ENCODE measurements at regions not wholly inside any gene's neighbourhood (a gene's known extent, or its start where the extent isn't known, plus 50 kb on each side); places are given as distances from the start of the nearest gene placed in this dataset.

- Mint-ChIP-seq H3K4me3 (no peak overlapping the region), H3K4me1 (ENCODE audit: low read depth) (no peaks in the 10 kb centered on the region), H3K36me3 (ENCODE audit: low read depth) (no peaks in the 10 kb centered on the region), H3K9me3 (no peaks in the 10 kb centered on the region), H3K27me3 (ENCODE audit: insufficient read depth) (no peaks in the 10 kb centered on the region), H3K27ac (no peak overlapping the region)
- intact Hi-C loops (cut with micrococcal nuclease) = no loop called here
- no peak for DNase-seq (ENCODE audit: low spot score)
Measured at GRCh38 chr13:47289567-47289966, 392.7 kb upstream of the HTR2A start.

- H3K27ac Mint-ChIP-seq = no peak overlapping the region
- intact Hi-C loops (cut with micrococcal nuclease) = no loop called here
- no peaks in the 10 kb centered on the region for H3K27me3 Mint-ChIP-seq (ENCODE audit: insufficient read depth)
- no peaks in the 10 kb centered on the region for H3K36me3 Mint-ChIP-seq (ENCODE audit: low read depth)
- no peak for DNase-seq (ENCODE audit: low spot score)
- no peaks in the 10 kb centered on the region for H3K9me3 Mint-ChIP-seq
- no peaks in the 10 kb centered on the region for H3K4me1 Mint-ChIP-seq (ENCODE audit: low read depth)
- no peak overlapping the region for H3K4me3 Mint-ChIP-seq
Measured at GRCh38 chr13:47288546-47288945, 391.7 kb upstream of the HTR2A start.

- Mint-ChIP-seq H3K36me3 (ENCODE audit: low read depth) (no peaks in the 10 kb centered on the region), H3K4me3 (no peak overlapping the region), H3K27ac (no peak overlapping the region), H3K27me3 (ENCODE audit: insufficient read depth) (no peaks in the 10 kb centered on the region), H3K9me3 (no peaks in the 10 kb centered on the region), H3K4me1 (ENCODE audit: low read depth) (no peaks in the 10 kb centered on the region)
- intact Hi-C loops (cut with micrococcal nuclease) = no loop called here
- DNase-seq (ENCODE audit: low spot score) = no peak
Measured at GRCh38 chr13:47287291-47287751, 390.5 kb upstream of the HTR2A start.

GRCh38 chr13:47281991-47282390 is 385.1 kb upstream of the HTR2A start:
- no peaks in the 10 kb centered on the region for H3K9me3 Mint-ChIP-seq
- no peaks in the 10 kb centered on the region for H3K27me3 Mint-ChIP-seq (ENCODE audit: insufficient read depth)
- H3K4me3 Mint-ChIP-seq = no peak overlapping the region
- H3K27ac Mint-ChIP-seq = no peak overlapping the region
- H3K36me3 Mint-ChIP-seq (ENCODE audit: low read depth) = no peaks in the 10 kb centered on the region
- no peaks in the 10 kb centered on the region for H3K4me1 Mint-ChIP-seq (ENCODE audit: low read depth)
- intact Hi-C loops (cut with micrococcal nuclease) = no loop called here
- DNase-seq (ENCODE audit: low spot score) = no peak

- no peaks in the 10 kb centered on the region for H3K36me3 Mint-ChIP-seq (ENCODE audit: low read depth)
- intact Hi-C loops (cut with micrococcal nuclease) = no loop called here
- no peak for DNase-seq (ENCODE audit: low spot score)
- no peaks in the 10 kb centered on the region for H3K27me3 Mint-ChIP-seq (ENCODE audit: insufficient read depth)
- no peaks in the 10 kb centered on the region for H3K4me1 Mint-ChIP-seq (ENCODE audit: low read depth)
- no peaks in the 10 kb centered on the region for H3K9me3 Mint-ChIP-seq
- H3K27ac Mint-ChIP-seq = no peak overlapping the region
- no peak overlapping the region for H3K4me3 Mint-ChIP-seq
Measured at GRCh38 chr13:47279920-47280319, 383.1 kb upstream of the HTR2A start.

GRCh38 chr13:47277774-47278173 is 380.9 kb upstream of the HTR2A start:
- no peak for DNase-seq (ENCODE audit: low spot score)
- H3K9me3 Mint-ChIP-seq = no peaks in the 10 kb centered on the region
- H3K4me3 Mint-ChIP-seq = no peak overlapping the region
- no peaks in the 10 kb centered on the region for H3K4me1 Mint-ChIP-seq (ENCODE audit: low read depth)
- no peaks in the 10 kb centered on the region for H3K36me3 Mint-ChIP-seq (ENCODE audit: low read depth)
- H3K27me3 Mint-ChIP-seq (ENCODE audit: insufficient read depth) = no peaks in the 10 kb centered on the region
- intact Hi-C loops (cut with micrococcal nuclease) = no loop called here
- no peak overlapping the region for H3K27ac Mint-ChIP-seq

GRCh38 chr13:47268270-47268669 is 371.4 kb upstream of the HTR2A start:
- intact Hi-C loops (cut with micrococcal nuclease) = no loop called here
- no peaks in the 10 kb centered on the region for H3K36me3 Mint-ChIP-seq (ENCODE audit: low read depth)
- H3K27me3 Mint-ChIP-seq (ENCODE audit: insufficient read depth) = no peaks in the 10 kb centered on the region
- DNase-seq (ENCODE audit: low spot score) = no peak
- H3K4me1 Mint-ChIP-seq (ENCODE audit: low read depth) = no peaks in the 10 kb centered on the region
- no peak overlapping the region for H3K27ac Mint-ChIP-seq
- no peak overlapping the region for H3K4me3 Mint-ChIP-seq
- H3K9me3 Mint-ChIP-seq = no peaks in the 10 kb centered on the region

GRCh38 chr13:47258384-47258783 is 361.5 kb upstream of the HTR2A start:
- no peak for DNase-seq (ENCODE audit: low spot score)
- Mint-ChIP-seq H3K36me3 (ENCODE audit: low read depth) (no peaks in the 10 kb centered on the region), H3K27ac (no peak overlapping the region), H3K4me1 (ENCODE audit: low read depth) (no peaks in the 10 kb centered on the region), H3K4me3 (no peak overlapping the region), H3K27me3 (ENCODE audit: insufficient read depth) (no peaks in the 10 kb centered on the region), H3K9me3 (no peaks in the 10 kb centered on the region)
- intact Hi-C loops (cut with micrococcal nuclease) = no loop called here

- H3K4me1 Mint-ChIP-seq (ENCODE audit: low read depth) = no peaks in the 10 kb centered on the region
Measured at GRCh38 chr13:47256618-47257017, 359.8 kb upstream of the HTR2A start.

GRCh38 chr13:47252627-47253026 is 355.8 kb upstream of the HTR2A start:
- H3K4me1 Mint-ChIP-seq (ENCODE audit: low read depth) = no peaks in the 10 kb centered on the region
- intact Hi-C loops (cut with micrococcal nuclease) = no loop called here
- no peaks in the 10 kb centered on the region for H3K27me3 Mint-ChIP-seq (ENCODE audit: insufficient read depth)
- H3K27ac Mint-ChIP-seq = no peak overlapping the region
- DNase-seq (ENCODE audit: low spot score) = no peak
- H3K36me3 Mint-ChIP-seq (ENCODE audit: low read depth) = no peaks in the 10 kb centered on the region
- H3K9me3 Mint-ChIP-seq = no peaks in the 10 kb centered on the region
- no peak overlapping the region for H3K4me3 Mint-ChIP-seq

More at GRCh38 chr13:47256618-47257017, 359.8 kb upstream of the HTR2A start:
- DNase-seq (ENCODE audit: low spot score) = no peak
- no peaks in the 10 kb centered on the region for H3K36me3 Mint-ChIP-seq (ENCODE audit: low read depth)
- H3K4me3 Mint-ChIP-seq = no peak overlapping the region
- no peaks in the 10 kb centered on the region for H3K27me3 Mint-ChIP-seq (ENCODE audit: insufficient read depth)
- H3K27ac Mint-ChIP-seq = no peak overlapping the region
- no peaks in the 10 kb centered on the region for H3K9me3 Mint-ChIP-seq
- intact Hi-C loops (cut with micrococcal nuclease) = no loop called here

GRCh38 chr13:47251771-47252170 is 354.9 kb upstream of the HTR2A start:
- H3K27me3 Mint-ChIP-seq (ENCODE audit: insufficient read depth) = no peaks in the 10 kb centered on the region
- no peak overlapping the region for H3K4me3 Mint-ChIP-seq
- no peaks in the 10 kb centered on the region for H3K4me1 Mint-ChIP-seq (ENCODE audit: low read depth)
- no peaks in the 10 kb centered on the region for H3K36me3 Mint-ChIP-seq (ENCODE audit: low read depth)
- intact Hi-C loops (cut with micrococcal nuclease) = no loop called here
- H3K9me3 Mint-ChIP-seq = no peaks in the 10 kb centered on the region
- DNase-seq (ENCODE audit: low spot score) = no peak
- H3K27ac Mint-ChIP-seq = no peak overlapping the region

GRCh38 chr13:47250146-47250545 is 353.3 kb upstream of the HTR2A start:
- Mint-ChIP-seq H3K36me3 (ENCODE audit: low read depth) (no peaks in the 10 kb centered on the region), H3K27ac (no peak overlapping the region), H3K4me1 (ENCODE audit: low read depth) (no peaks in the 10 kb centered on the region), H3K27me3 (ENCODE audit: insufficient read depth) (no peaks in the 10 kb centered on the region), H3K9me3 (no peaks in the 10 kb centered on the region), H3K4me3 (no peak overlapping the region)
- intact Hi-C loops (cut with micrococcal nuclease) = no loop called here
- no peak for DNase-seq (ENCODE audit: low spot score)

GRCh38 chr13:47249266-47249665 is 352.4 kb upstream of the HTR2A start:
- Mint-ChIP-seq H3K27ac (no peak overlapping the region), H3K4me3 (no peak overlapping the region), H3K9me3 (no peaks in the 10 kb centered on the region), H3K4me1 (ENCODE audit: low read depth) (no peaks in the 10 kb centered on the region), H3K27me3 (ENCODE audit: insufficient read depth) (no peaks in the 10 kb centered on the region), H3K36me3 (ENCODE audit: low read depth) (no peaks in the 10 kb centered on the region)
- intact Hi-C loops (cut with micrococcal nuclease) = no loop called here
- no peak for DNase-seq (ENCODE audit: low spot score)

- H3K9me3 Mint-ChIP-seq = peaks cover 4% of the 10 kb centered on the region
- H3K27ac Mint-ChIP-seq = no peak overlapping the region
- no peaks in the 10 kb centered on the region for H3K27me3 Mint-ChIP-seq (ENCODE audit: insufficient read depth)
- H3K36me3 Mint-ChIP-seq (ENCODE audit: low read depth) = no peaks in the 10 kb centered on the region
- no peak overlapping the region for H3K4me3 Mint-ChIP-seq
- no peak for DNase-seq (ENCODE audit: low spot score)
- intact Hi-C loops (cut with micrococcal nuclease) = no loop called here
- H3K4me1 Mint-ChIP-seq (ENCODE audit: low read depth) = no peaks in the 10 kb centered on the region
Measured at GRCh38 chr13:47241446-47241845, 344.6 kb upstream of the HTR2A start.

All from activated T-helper 1 cell treated with anti-CD3 and anti-CD28 coated beads, Interleukin-12 subunit alpha, Interleukin-12 subunit beta, Interleukin-2, Interleukin-4 antibody, amounts not matched to agents 30 ng/mL and 10 ng/mL and 1 ng/mL, durations not matched to agents 14 hours and 24 hours and 36 hours (primary cell).